ENCODE measurements at regions not wholly inside any gene's neighbourhood (a gene's known extent, or its start where the extent isn't known, plus 50 kb on each side); places are given as distances from the start of the nearest gene placed in this dataset.

DNA sequence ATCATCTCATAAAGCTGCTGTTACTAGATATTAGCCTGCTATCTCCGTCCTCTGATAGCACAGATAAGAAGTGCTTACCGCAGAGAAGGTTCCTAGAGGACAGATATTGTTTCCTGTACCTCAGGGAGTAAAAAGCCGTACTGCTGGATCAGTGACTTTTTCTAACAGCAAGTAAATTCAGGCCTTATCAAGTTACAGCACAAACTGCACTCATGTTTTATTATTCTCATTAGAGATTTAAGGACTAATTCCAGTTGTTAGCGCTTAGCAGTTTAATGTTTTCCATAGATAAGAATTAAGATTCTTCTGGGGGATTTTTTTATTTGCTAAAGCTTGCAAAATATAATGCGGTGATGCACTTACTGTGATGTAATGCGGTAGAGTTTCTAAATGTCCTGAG, 119.0 kb upstream of the OBI1 start:
- H3K4me3 Mint-ChIP-seq, result no peak overlapping the region
- DNase-seq (ENCODE audit: low spot score) (no peak), ATAC-seq (no peak)
- H3K27me3 Mint-ChIP-seq, result peaks cover 0 to 14% of the 10 kb centered on the region in 2 donors
- H3K36me3 Mint-ChIP-seq, result no peaks in the 10 kb centered on the region
- H3K27ac Mint-ChIP-seq, result no peak overlapping the region
- no peaks in the 10 kb centered on the region for H3K9me3 Mint-ChIP-seq
- no peaks in the 10 kb centered on the region for H3K4me1 Mint-ChIP-seq (ENCODE audit: low read depth in 2 of 2)

- no peaks in the 10 kb centered on the region for H3K36me3 Mint-ChIP-seq
- H3K4me3 Mint-ChIP-seq, result no peak overlapping the region
- H3K27me3 Mint-ChIP-seq, result peaks cover 0 to 14% of the 10 kb centered on the region in 2 donors
- no peak for ATAC-seq
- DNase-seq (ENCODE audit: low spot score), result no peak
- no peaks in the 10 kb centered on the region for H3K9me3 Mint-ChIP-seq
- H3K27ac Mint-ChIP-seq, result no peak overlapping the region
- H3K4me1 Mint-ChIP-seq (ENCODE audit: low read depth in 2 of 2), result no peaks in the 10 kb centered on the region
These were observed 118.4 kb upstream of the OBI1 start for GRCh38 chr13:78777396-78777795.

GRCh38 chr13:78772933-78773332, 114.0 kb upstream of the OBI1 start:
- Mint-ChIP-seq H3K4me1 (ENCODE audit: low read depth in 2 of 2) (no peaks in the 10 kb centered on the region), H3K9me3 (no peaks in the 10 kb centered on the region), H3K27me3 (peaks cover 0 to 15% of the 10 kb centered on the region in 2 donors), H3K4me3 (no peak overlapping the region), H3K27ac (no peak overlapping the region), H3K36me3 (no peaks in the 10 kb centered on the region)
- ATAC-seq (no peak), DNase-seq (ENCODE audit: low spot score) (no peak)

DNA sequence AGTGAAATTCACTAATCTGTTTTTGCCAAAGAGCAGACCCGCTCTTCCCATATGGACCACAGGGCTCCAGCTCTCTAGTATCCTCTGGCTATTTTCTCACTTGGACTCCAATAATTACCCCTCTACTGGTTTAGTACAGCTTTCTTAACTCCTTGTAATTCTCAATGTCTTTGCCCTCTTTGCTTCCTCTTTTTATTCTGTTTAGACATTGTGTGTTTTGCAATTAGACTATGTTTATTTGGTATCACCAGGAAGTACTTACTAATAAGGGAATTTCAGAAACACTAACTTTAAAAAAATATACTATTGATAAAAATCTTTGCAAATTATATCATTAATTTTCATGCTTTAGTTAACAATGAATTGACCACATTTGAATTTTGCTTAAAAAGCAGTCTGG, 111.6 kb upstream of the OBI1 start:
- Mint-ChIP-seq H3K9me3 (no peaks in the 10 kb centered on the region), H3K4me3 (no peak overlapping the region), H3K36me3 (no peaks in the 10 kb centered on the region), H3K4me1 (ENCODE audit: low read depth in 2 of 2) (no peaks in the 10 kb centered on the region), H3K27me3 (peaks cover 2 to 7% of the 10 kb centered on the region in 2 donors), H3K27ac (no peak overlapping the region)
- ATAC-seq (no peak), DNase-seq (ENCODE audit: low spot score) (no peak)

- no peak for ATAC-seq
- Mint-ChIP-seq H3K4me1 (ENCODE audit: low read depth in 2 of 2) (no peaks in the 10 kb centered on the region), H3K27ac (no peak overlapping the region)
These were observed 110.0 kb upstream of the OBI1 start for GRCh38 chr13:78768950-78769349.

GRCh38 chr13:78764665-78765064, 105.7 kb upstream of the OBI1 start:
- Mint-ChIP-seq H3K27ac (no peak overlapping the region), H3K36me3 (no peaks in the 10 kb centered on the region), H3K27me3 (peaks cover 4 to 6% of the 10 kb centered on the region in 2 donors), H3K4me3 (no peak overlapping the region), H3K9me3 (no peaks in the 10 kb centered on the region), H3K4me1 (ENCODE audit: low read depth in 2 of 2) (no peaks in the 10 kb centered on the region)
- ATAC-seq, result no peak
- DNase-seq (ENCODE audit: low spot score), result no peak

More at GRCh38 chr13:78768950-78769349, 110.0 kb upstream of the OBI1 start:
- no peak for DNase-seq (ENCODE audit: low spot score)
- Mint-ChIP-seq H3K9me3 (no peaks in the 10 kb centered on the region), H3K4me3 (no peak overlapping the region), H3K36me3 (no peaks in the 10 kb centered on the region), H3K27me3 (peaks cover 2 to 13% of the 10 kb centered on the region in 2 donors)

GRCh38 chr13:78762825-78763224, 103.9 kb upstream of the OBI1 start:
- H3K4me1 Mint-ChIP-seq (ENCODE audit: low read depth in 2 of 2), result no peaks in the 10 kb centered on the region
- no peaks in the 10 kb centered on the region for H3K36me3 Mint-ChIP-seq
- peaks cover 4 to 6% of the 10 kb centered on the region in 2 donors for H3K27me3 Mint-ChIP-seq
- no peaks in the 10 kb centered on the region for H3K9me3 Mint-ChIP-seq
- DNase-seq (ENCODE audit: low spot score) (no peak), ATAC-seq (no peak)
- no peak overlapping the region for H3K4me3 Mint-ChIP-seq
- H3K27ac Mint-ChIP-seq, result no peak overlapping the region

DNA sequence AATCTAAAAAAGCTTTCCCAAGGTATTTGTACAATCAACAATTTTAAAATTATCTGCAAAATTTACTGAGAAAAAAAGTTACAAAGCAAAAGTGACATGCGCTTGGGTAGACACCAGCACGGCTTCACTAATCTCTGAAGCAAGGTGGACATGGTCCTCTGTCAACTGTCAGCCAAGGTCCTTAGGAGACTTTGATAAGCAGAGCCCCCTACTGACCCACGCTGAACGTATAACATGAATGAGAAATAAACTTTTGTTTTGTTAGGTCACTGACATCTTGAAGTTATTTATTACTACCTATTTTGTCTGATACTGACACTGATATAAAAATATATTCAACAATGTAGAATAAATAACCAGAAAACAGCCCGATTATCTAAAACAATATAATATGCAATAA, 100.7 kb upstream of the OBI1 start:
- ATAC-seq, result no peak
- H3K27me3 Mint-ChIP-seq, result peaks cover 2 to 8% of the 10 kb centered on the region in 2 donors
- DNase-seq (ENCODE audit: low spot score), result no peak
- no peaks in the 10 kb centered on the region for H3K4me1 Mint-ChIP-seq (ENCODE audit: low read depth in 2 of 2)
- H3K9me3 Mint-ChIP-seq, result no peaks in the 10 kb centered on the region
- H3K36me3 Mint-ChIP-seq, result no peaks in the 10 kb centered on the region
- no peak overlapping the region for H3K27ac Mint-ChIP-seq
- no peak overlapping the region for H3K4me3 Mint-ChIP-seq

DNA sequence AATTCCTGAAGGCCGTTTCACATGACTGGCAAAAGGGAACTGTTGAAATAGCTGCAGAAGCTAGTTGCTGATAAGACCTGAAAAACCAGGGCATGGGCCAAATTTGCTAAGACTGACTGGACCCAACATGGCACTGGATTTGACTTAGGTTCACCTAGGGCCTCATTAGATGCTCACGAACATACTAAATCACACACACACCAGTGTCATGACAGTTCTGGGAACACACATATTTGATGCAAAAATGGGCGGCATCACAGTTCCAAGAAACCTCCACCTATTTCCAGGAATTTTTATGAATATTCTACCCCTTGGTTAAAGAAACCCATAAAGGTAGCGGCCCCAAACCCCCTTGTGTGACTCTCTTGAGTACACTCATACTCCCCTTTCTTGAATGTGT, 99.6 kb upstream of the OBI1 start:
- DNase-seq (ENCODE audit: low spot score) (no peak), ATAC-seq (no peak)
- peaks cover 2 to 14% of the 10 kb centered on the region in 2 donors for H3K27me3 Mint-ChIP-seq
- H3K4me1 Mint-ChIP-seq (ENCODE audit: low read depth in 2 of 2), result no peaks in the 10 kb centered on the region
- no peaks in the 10 kb centered on the region for H3K9me3 Mint-ChIP-seq
- no peak overlapping the region for H3K27ac Mint-ChIP-seq
- H3K36me3 Mint-ChIP-seq, result no peaks in the 10 kb centered on the region
- H3K4me3 Mint-ChIP-seq, result no peak overlapping the region

GRCh38 chr13:78753435-78753834, 94.5 kb upstream of the OBI1 start:
- no peak overlapping the region for H3K4me3 Mint-ChIP-seq
- peaks cover 0 to 26% of the 10 kb centered on the region in 2 donors for H3K27me3 Mint-ChIP-seq
- DNase-seq (ENCODE audit: low spot score) (no peak), ATAC-seq (no peak)
- no peak overlapping the region for H3K27ac Mint-ChIP-seq
- no peaks in the 10 kb centered on the region for H3K4me1 Mint-ChIP-seq (ENCODE audit: low read depth in 2 of 2)
- peaks cover 4% of the 10 kb centered on the region for H3K9me3 Mint-ChIP-seq
- no peaks in the 10 kb centered on the region for H3K36me3 Mint-ChIP-seq

- H3K4me1 Mint-ChIP-seq (ENCODE audit: low read depth in 2 of 2), result no peaks in the 10 kb centered on the region
- no peak overlapping the region for H3K4me3 Mint-ChIP-seq
- H3K9me3 Mint-ChIP-seq, result peaks cover 4% of the 10 kb centered on the region
- DNase-seq (ENCODE audit: low spot score), result no peak
- peaks cover 0 to 22% of the 10 kb centered on the region in 2 donors for H3K27me3 Mint-ChIP-seq
- no peak overlapping the region for H3K27ac Mint-ChIP-seq
- ATAC-seq, result no peak
- H3K36me3 Mint-ChIP-seq, result no peaks in the 10 kb centered on the region
These were observed 91.8 kb upstream of the OBI1 start for GRCh38 chr13:78750735-78751134.

DNA sequence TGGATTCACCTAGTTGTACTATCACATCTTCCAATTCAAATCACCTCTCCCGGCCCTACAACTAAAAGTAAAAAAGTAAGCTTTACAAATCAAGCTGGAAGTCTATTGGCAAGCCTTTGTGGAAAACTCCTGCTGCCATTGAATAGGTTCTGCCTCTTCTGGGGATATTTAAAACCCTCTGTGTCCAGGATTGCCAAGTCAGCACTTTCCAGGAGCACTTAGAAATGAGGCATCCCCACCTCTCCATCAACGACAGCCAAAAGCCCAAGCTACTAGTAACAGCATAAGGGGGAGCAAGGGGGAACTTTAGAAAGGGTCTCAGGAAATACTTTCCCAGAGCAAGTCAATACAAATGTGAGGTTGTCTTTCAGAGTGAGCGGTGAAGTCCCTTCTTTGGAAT, 85.0 kb upstream of the OBI1 start:
- DNase-seq (ENCODE audit: low spot score) (no peak), ATAC-seq (no peak)
- Mint-ChIP-seq H3K9me3 (no peaks in the 10 kb centered on the region), H3K27ac (no peak overlapping the region), H3K27me3 (peaks cover 4 to 27% of the 10 kb centered on the region in 2 donors), H3K4me3 (no peak overlapping the region), H3K4me1 (ENCODE audit: low read depth in 2 of 2) (no peaks in the 10 kb centered on the region), H3K36me3 (no peaks in the 10 kb centered on the region)

- Mint-ChIP-seq H3K4me1 (ENCODE audit: low read depth in 2 of 2) (no peaks in the 10 kb centered on the region), H3K9me3 (no peaks in the 10 kb centered on the region), H3K4me3 (no peak overlapping the region), H3K36me3 (no peaks in the 10 kb centered on the region), H3K27me3 (peaks cover 4 to 18% of the 10 kb centered on the region in 2 donors), H3K27ac (no peak overlapping the region)
- no peak for DNase-seq (ENCODE audit: low spot score)
- ATAC-seq, result no peak
These were observed 83.7 kb upstream of the OBI1 start for GRCh38 chr13:78742659-78743058.

- no peak overlapping the region for H3K4me3 Mint-ChIP-seq
- H3K36me3 Mint-ChIP-seq, result no peaks in the 10 kb centered on the region
- DNase-seq (ENCODE audit: low spot score), result no peak
- no peak overlapping the region for H3K27ac Mint-ChIP-seq
- H3K9me3 Mint-ChIP-seq, result peaks cover 3% of the 10 kb centered on the region
- ATAC-seq, result no peak
- no peaks in the 10 kb centered on the region for H3K4me1 Mint-ChIP-seq (ENCODE audit: low read depth in 2 of 2)
- peaks cover 4 to 9% of the 10 kb centered on the region in 2 donors for H3K27me3 Mint-ChIP-seq
These were observed 77.2 kb upstream of the OBI1 start for GRCh38 chr13:78736142-78736541.

GRCh38 chr13:78732445-78733017, 73.6 kb upstream of the OBI1 start:
- Mint-ChIP-seq H3K9me3 (peaks cover 11% of the 10 kb centered on the region), H3K27ac (no peak overlapping the region), H3K27me3 (peaks cover 4 to 23% of the 10 kb centered on the region in 2 donors), H3K4me3 (no peak overlapping the region), H3K36me3 (no peaks in the 10 kb centered on the region), H3K4me1 (ENCODE audit: low read depth in 2 of 2) (no peaks in the 10 kb centered on the region)
- ATAC-seq (no peak), DNase-seq (ENCODE audit: low spot score) (no peak)
